Activated B cell treated with CpG ODN at 0.5 μM for 24 hours (primary cell): ENCODE measurements at regions not wholly inside any gene's neighbourhood (a gene's known extent, or its start where the extent isn't known, plus 50 kb on each side); places are given as distances from the start of the nearest gene placed in this dataset.
"Not testable (repeated sequence)": the region's sequence is repeated elsewhere in the genome, so short reads cannot be mapped to it uniquely, and the experiment has no call there.

ENCODE experiments used
- ATAC-seq: fragments of 200-7000 bp; cut with Tn5 transposase; one replicate; pipeline ENCODE4 v1.10.0; 2021; ENCODE audit warnings: low read depth, mild to moderate bottlenecking, moderate library complexity
- CTCF ChIA-PET: fragments of 350-600 bp; sonication (Branson Sonifier 250); formaldehyde crosslinking; loops from one replicate; lab custom pipeline; 2021; ENCODE audit warnings: antibody characterized with exemption; lab: Charles Lee
- POLR2A ChIA-PET: fragments of 350-600 bp; sonication (Branson Sonifier 250); formaldehyde crosslinking; loops from one replicate; lab custom pipeline; 2021; ENCODE audit warnings: antibody characterized with exemption; lab: Charles Lee
- DNase-seq: peaks from one replicate; pipeline ENCODE4 v3.0.0; 2022
- H3K27ac Mint-ChIP-seq: one replicate; pipeline ENCODE4 v1.8.0; 2020; ENCODE audit warnings: mixed read lengths
- H3K27me3 Mint-ChIP-seq: one replicate; pipeline ENCODE4 v1.8.0; 2021; ENCODE audit warnings: mixed read lengths
- H3K36me3 Mint-ChIP-seq: one replicate; pipeline ENCODE4 v1.8.0; 2021; ENCODE audit warnings: low read depth, mixed read lengths
- H3K4me1 Mint-ChIP-seq: one replicate; pipeline ENCODE4 v1.8.0; 2021; ENCODE audit warnings: mixed read lengths
- H3K4me3 Mint-ChIP-seq: one replicate; pipeline ENCODE4 v1.8.0; 2020; ENCODE audit warnings: mild to moderate bottlenecking, mixed read lengths
- H3K9me3 Mint-ChIP-seq: one replicate; pipeline ENCODE4 v1.8.0; 2020; ENCODE audit warnings: mixed read lengths
- intact Hi-C: fragments of 100-400 bp; cut with micrococcal nuclease; formaldehyde crosslinking; loops from one replicate; pipeline ENCODE4 v1.15.1; 2024
- TF ChIP-seq, protein P1 (sequence below): fragments of 200-600 bp; IDR thresholded peaks from one replicate; pipeline ENCODE4 v1.8.0; 2022; ENCODE audit warnings: antibody characterized with exemption, mild to moderate bottlenecking

DNA sequence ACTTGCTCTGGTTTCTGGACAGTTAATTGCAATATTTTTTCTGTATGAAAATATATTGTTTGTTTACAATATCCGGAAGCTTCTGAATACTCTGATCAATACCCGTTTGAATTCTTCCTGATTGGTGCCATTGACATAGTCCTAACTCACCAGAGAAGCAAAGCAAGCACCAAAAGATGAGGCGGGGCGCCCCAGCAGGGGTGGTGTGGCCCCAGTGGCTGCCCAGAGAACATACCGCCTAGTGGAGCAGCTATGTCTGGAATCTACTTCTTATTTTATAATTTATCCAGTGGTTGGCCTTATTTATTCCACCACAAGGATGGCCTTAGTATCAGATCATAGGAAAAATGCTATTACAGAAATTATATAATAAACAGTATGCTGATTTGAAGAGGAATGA, 610.7 kb downstream of the JRKL start:
- DNase-seq (no peak), ATAC-seq (no peak)
- intact Hi-C loops: no loop called here
- Mint-ChIP-seq H3K36me3 (no peaks in the 10 kb centered on the region), H3K27me3 (no peaks in the 10 kb centered on the region), H3K9me3 (no peaks in the 10 kb centered on the region), H3K4me1 (no peaks in the 10 kb centered on the region), H3K27ac (no peak overlapping the region), H3K4me3 (no peak overlapping the region)
- POLR2A ChIA-PET: no interaction called here
- TF ChIP-seq, protein P1, sequence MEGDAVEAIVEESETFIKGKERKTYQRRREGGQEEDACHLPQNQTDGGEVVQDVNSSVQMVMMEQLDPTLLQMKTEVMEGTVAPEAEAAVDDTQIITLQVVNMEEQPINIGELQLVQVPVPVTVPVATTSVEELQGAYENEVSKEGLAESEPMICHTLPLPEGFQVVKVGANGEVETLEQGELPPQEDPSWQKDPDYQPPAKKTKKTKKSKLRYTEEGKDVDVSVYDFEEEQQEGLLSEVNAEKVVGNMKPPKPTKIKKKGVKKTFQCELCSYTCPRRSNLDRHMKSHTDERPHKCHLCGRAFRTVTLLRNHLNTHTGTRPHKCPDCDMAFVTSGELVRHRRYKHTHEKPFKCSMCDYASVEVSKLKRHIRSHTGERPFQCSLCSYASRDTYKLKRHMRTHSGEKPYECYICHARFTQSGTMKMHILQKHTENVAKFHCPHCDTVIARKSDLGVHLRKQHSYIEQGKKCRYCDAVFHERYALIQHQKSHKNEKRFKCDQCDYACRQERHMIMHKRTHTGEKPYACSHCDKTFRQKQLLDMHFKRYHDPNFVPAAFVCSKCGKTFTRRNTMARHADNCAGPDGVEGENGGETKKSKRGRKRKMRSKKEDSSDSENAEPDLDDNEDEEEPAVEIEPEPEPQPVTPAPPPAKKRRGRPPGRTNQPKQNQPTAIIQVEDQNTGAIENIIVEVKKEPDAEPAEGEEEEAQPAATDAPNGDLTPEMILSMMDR: no peak
- CTCF ChIA-PET: no interaction called here

DNA sequence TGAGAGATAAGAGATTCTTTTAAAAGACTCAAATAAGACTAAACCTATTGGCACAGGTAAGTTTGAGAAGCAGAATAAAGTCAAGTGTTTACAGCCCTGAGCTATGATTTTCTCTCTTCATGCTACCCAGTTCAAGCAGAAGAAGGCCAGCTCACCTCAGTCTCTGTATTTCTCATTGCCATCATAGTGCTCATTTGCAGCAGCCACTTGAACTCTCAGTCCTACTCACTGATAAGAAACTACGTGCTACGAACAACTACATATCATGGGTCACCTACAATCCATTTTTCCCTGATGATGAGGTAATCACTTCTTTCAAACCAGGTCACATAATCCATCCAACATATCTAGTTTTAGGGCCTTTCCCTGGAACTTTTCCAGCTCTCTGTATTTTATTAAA, 617.5 kb downstream of the JRKL start:
- Mint-ChIP-seq H3K4me3 (no peak overlapping the region), H3K9me3 (peaks cover 5% of the 10 kb centered on the region), H3K36me3 (no peaks in the 10 kb centered on the region), H3K4me1 (no peaks in the 10 kb centered on the region), H3K27me3 (no peaks in the 10 kb centered on the region), H3K27ac (no peak overlapping the region)
- TF ChIP-seq, protein P1: no peak
- intact Hi-C loops: no loop called here
- ChIA-PET CTCF (no interaction called here), POLR2A (no interaction called here)
- no peak for ATAC-seq
- DNase-seq: no peak

DNA sequence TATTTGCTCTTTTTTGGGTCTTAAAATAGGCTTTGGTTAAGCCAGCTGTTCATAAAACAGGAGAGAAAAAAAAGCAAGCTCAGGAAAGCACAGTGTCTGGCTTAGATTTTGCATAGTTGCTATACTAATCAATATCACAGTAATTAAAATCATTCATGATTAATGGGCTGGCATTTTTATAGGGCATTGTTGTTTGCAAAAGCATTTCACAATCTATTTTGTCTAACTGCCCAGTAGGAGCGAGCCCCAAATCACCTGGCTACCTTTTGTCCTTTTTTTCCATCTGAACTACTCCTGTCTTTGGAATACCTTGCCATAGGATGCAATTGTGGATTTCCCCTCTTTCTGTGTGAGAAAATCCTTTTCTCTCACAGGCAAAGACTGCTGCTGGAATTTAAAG, 619.8 kb downstream of the JRKL start:
- Mint-ChIP-seq H3K9me3 (peaks cover 5% of the 10 kb centered on the region), H3K4me3 (no peak overlapping the region), H3K36me3 (no peaks in the 10 kb centered on the region), H3K4me1 (no peaks in the 10 kb centered on the region), H3K27me3 (no peaks in the 10 kb centered on the region), H3K27ac (no peak overlapping the region)
- TF ChIP-seq, protein P1: no peak
- DNase-seq (no peak), ATAC-seq (no peak)
- intact Hi-C loops: no loop called here
- POLR2A ChIA-PET: no interaction called here
- CTCF ChIA-PET: no interaction called here

DNA sequence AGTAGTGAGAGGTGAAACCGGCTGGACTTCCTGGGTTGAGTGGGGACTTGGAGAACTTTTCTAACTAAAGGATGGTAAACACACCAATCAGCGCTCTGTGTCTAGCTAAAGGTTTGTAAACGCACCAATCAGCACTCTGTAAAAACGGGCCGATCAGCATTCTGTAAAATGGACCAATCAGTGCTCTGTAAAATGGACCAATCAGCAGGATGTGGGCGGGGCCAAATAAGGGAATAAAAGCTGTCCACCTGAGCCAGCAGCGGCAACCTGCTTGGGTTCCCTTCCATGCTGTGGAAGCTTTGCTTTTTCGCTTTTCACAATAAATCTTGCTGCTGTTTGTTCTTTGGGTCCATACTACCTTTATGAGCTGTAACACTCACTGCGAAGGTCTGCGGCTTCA, 621.2 kb downstream of the JRKL start:
- H3K27ac Mint-ChIP-seq, H3K27me3 Mint-ChIP-seq, ATAC-seq: not testable (repeated sequence)

DNA sequence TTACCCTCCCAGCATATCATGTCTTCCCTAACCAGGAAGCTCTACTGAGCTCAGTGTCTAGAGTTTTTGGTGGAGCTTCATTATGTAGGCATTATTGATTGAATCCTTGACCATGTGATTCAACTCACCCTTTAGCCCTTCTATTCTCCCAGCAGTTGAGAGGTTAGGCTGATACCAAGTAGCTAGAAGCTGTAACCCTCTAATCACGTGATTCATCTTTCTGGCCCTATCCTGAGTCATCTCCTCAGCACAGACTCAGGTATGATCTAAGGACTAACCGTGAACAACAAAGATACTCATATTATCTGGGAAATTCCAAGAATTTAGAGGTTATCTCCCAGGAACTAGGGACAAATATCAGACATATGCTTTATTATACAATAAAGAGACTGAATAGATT, 625.5 kb downstream of the JRKL start:
- H3K27me3 Mint-ChIP-seq: no peaks in the 10 kb centered on the region
- no peak for DNase-seq
- CTCF ChIA-PET: no interaction called here
- no peaks in the 10 kb centered on the region for H3K36me3 Mint-ChIP-seq
- no peak overlapping the region for H3K4me3 Mint-ChIP-seq
- POLR2A ChIA-PET: no interaction called here
- H3K4me1 Mint-ChIP-seq: no peaks in the 10 kb centered on the region
- no peak overlapping the region for H3K27ac Mint-ChIP-seq
- intact Hi-C loops: loop anchor here (5.0 kb wide), 1 partner anchor 47 kb away; no protein-coding TSS in a partner anchor
- H3K9me3 Mint-ChIP-seq: peaks cover 9% of the 10 kb centered on the region
- TF ChIP-seq, protein P1: no peak
- no peak for ATAC-seq

More for the DNA sequence above, 621.2 kb downstream of the JRKL start:
- intact Hi-C loops, H3K9me3 Mint-ChIP-seq, CTCF ChIA-PET, DNase-seq, H3K4me1 Mint-ChIP-seq, POLR2A ChIA-PET, H3K36me3 Mint-ChIP-seq, H3K4me3 Mint-ChIP-seq: not testable (repeated sequence)

DNA sequence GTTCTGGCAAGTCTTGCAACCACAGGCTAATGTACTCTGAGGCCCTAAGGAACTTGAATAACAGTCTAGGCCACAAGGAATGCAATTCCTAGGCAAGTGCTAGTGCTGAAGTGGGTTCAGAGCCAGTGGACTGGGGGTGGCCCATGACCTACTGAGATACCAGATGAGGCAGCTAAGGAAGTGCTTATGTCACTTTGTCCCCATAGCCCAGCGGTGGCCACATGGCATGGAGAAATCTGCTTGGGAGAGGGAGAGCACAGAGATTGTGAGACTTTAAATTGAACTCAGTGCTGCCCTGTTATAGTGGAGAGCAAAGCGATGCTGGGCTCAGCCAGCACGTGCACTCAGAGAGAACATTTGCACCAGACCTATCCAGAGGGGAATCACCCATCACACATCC, 629.5 kb downstream of the JRKL start:
- H3K27me3 Mint-ChIP-seq: no peaks in the 10 kb centered on the region
- H3K36me3 Mint-ChIP-seq: no peaks in the 10 kb centered on the region
- H3K4me1 Mint-ChIP-seq: no peaks in the 10 kb centered on the region
- TF ChIP-seq, protein P1: no peak
- POLR2A ChIA-PET: no interaction called here
- ATAC-seq: no peak
- H3K4me3 Mint-ChIP-seq: no peak overlapping the region
- CTCF ChIA-PET: no interaction called here
- no peak overlapping the region for H3K27ac Mint-ChIP-seq
- intact Hi-C loops: loop anchor here (5.0 kb wide), 1 partner anchor 43 kb away; no protein-coding TSS in a partner anchor
- no peak for DNase-seq
- H3K9me3 Mint-ChIP-seq: peaks cover 8% of the 10 kb centered on the region
